GM10266 (cell line): ENCODE measurements at regions not wholly inside any gene's neighbourhood (a gene's known extent, or its start where the extent isn't known, plus 50 kb on each side); places are given as distances from the start of the nearest gene placed in this dataset.

ENCODE experiments used
- DNase-seq: peaks from one replicate; pipeline ENCODE4 v3.0.0; 2012; ENCODE audit errors: extremely low spot score
- CTCF ChIP-seq: IDR thresholded peaks from 2 replicates; pipeline ENCODE4 v1.5.1; 2012; ENCODE audit warnings: mild to moderate bottlenecking, low read depth; ENCODE audit not compliant: control insufficient read depth, insufficient read depth; ENCODE audit errors: missing control alignments

- TF ChIP-seq CTCF, result no peak
- DNase-seq, result no peak
These were observed 117.4 kb upstream of the SH3BP4 start for GRCh38 chr2:234834228-234834923.

- no peak for DNase-seq
- TF ChIP-seq CTCF, result no peak
These were observed 121.0 kb upstream of the SH3BP4 start for GRCh38 chr2:234830853-234831252.

- DNase-seq, result no peak
These were observed 122.8 kb upstream of the SH3BP4 start for GRCh38 chr2:234829074-234829455.

GRCh38 chr2:234828382-234829073, 123.3 kb upstream of the SH3BP4 start:
- TF ChIP-seq CTCF, result no peak

More at GRCh38 chr2:234829074-234829455, 122.8 kb upstream of the SH3BP4 start:
- TF ChIP-seq CTCF, result no peak

GRCh38 chr2:234827096-234827860, 124.5 kb upstream of the SH3BP4 start:
- DNase-seq, result no peak
- TF ChIP-seq CTCF, result no peak

More at GRCh38 chr2:234828382-234829073, 123.3 kb upstream of the SH3BP4 start:
- no peak for DNase-seq

GRCh38 chr2:234826681-234827080, 125.1 kb upstream of the SH3BP4 start:
- DNase-seq, result no peak
- no peak for TF ChIP-seq CTCF

GRCh38 chr2:234825616-234826015, 126.2 kb upstream of the SH3BP4 start:
- no peak for DNase-seq

More at GRCh38 chr2:234825616-234826015, 126.2 kb upstream of the SH3BP4 start:
- no peak for TF ChIP-seq CTCF
